WTC11 (cell line): ENCODE measurements at regions not wholly inside any gene's neighbourhood (a gene's known extent, or its start where the extent isn't known, plus 50 kb on each side); places are given as distances from the start of the nearest gene placed in this dataset.

Source experiments
- CTCF ChIP-seq: fragments of 200-600 bp; IDR thresholded peaks from 2 replicates; pipeline ENCODE4 v1.8.0; 2022; ENCODE audit warnings: antibody characterized with exemption
- E2F1 ChIP-seq: sonication (generic); formaldehyde crosslinking; IDR thresholded peaks from 2 replicates; pipeline ENCODE4 v1.8.0; 2022; ENCODE audit warnings: mild to moderate bottlenecking, missing genetic modification reagents
- FOXP1 ChIP-seq: sonication (generic); formaldehyde crosslinking; IDR thresholded peaks from 2 replicates; pipeline ENCODE4 v1.8.0; 2022; ENCODE audit warnings: missing genetic modification reagents, mild to moderate bottlenecking, moderate library complexity, borderline replicate concordance
- NFYB ChIP-seq: sonication (generic); formaldehyde crosslinking; conservative IDR thresholded peaks from 2 replicates; pipeline ENCODE4 v1.8.0; 2022; ENCODE audit warnings: low read depth, missing genetic modification reagents
- NR1H2 ChIP-seq: sonication (generic); formaldehyde crosslinking; IDR thresholded peaks from 2 replicates; pipeline ENCODE4 v1.9.0; 2021; ENCODE audit warnings: mild to moderate bottlenecking, moderate library complexity, missing genetic modification reagents
- OVOL2 ChIP-seq: fragments of 250-450 bp; sonication (Bioruptor Pico); IDR thresholded peaks from 2 replicates; pipeline ENCODE4 v1.9.0; 2021; ENCODE audit warnings: mild to moderate bottlenecking, borderline replicate concordance
- PRDM15 ChIP-seq: sonication (generic); formaldehyde crosslinking; IDR thresholded peaks from 2 replicates; pipeline ENCODE4 v1.8.0; 2022; ENCODE audit warnings: missing genetic modification reagents
- TCF7 ChIP-seq: sonication (generic); formaldehyde crosslinking; IDR thresholded peaks from 2 replicates; pipeline ENCODE4 v1.8.0; 2022; ENCODE audit warnings: mild to moderate bottlenecking, low read depth, missing genetic modification reagents, moderate library complexity
- USF1 ChIP-seq: sonication (generic); formaldehyde crosslinking; IDR thresholded peaks from 2 replicates; pipeline ENCODE4 v1.8.0; 2022; ENCODE audit warnings: mild to moderate bottlenecking, missing genetic modification reagents
- USF2 ChIP-seq: sonication (generic); formaldehyde crosslinking; IDR thresholded peaks from 2 replicates; pipeline ENCODE4 v1.8.1; 2023; ENCODE audit warnings: mild to moderate bottlenecking, missing genetic modification reagents, moderate library complexity
- ZBTB21 ChIP-seq: sonication (generic); formaldehyde crosslinking; IDR thresholded peaks from 2 replicates; pipeline ENCODE4 v1.8.1; 2023; ENCODE audit warnings: mild to moderate bottlenecking, missing genetic modification reagents, borderline replicate concordance

GRCh38 chr1:201591981-201592380 is 53.1 kb downstream of the NAV1 start:
- TF ChIP-seq USF2: no peak
- TF ChIP-seq OVOL2 (CRISPR knock-in tag): no peak
- no peak for TF ChIP-seq ZBTB21 (CRISPR knock-in tag)
- no peak for TF ChIP-seq TCF7 (CRISPR knock-in tag)
- TF ChIP-seq NFYB (CRISPR knock-in tag): no peak
- TF ChIP-seq CTCF: no peak
- no peak for TF ChIP-seq USF1
- TF ChIP-seq E2F1: no peak
- no peak for TF ChIP-seq PRDM15
- TF ChIP-seq NR1H2 (CRISPR knock-in tag): no peak
- no peak for TF ChIP-seq FOXP1 (CRISPR knock-in tag)
